Lung (tissue), 11 donors: ENCODE measurements at regions not wholly inside any gene's neighbourhood (a gene's known extent, or its start where the extent isn't known, plus 50 kb on each side); places are given as distances from the start of the nearest gene placed in this dataset.
A peak's percentile ranks its signal among the peaks of the same experiment; 100 is the strongest.
"Not testable (repeated sequence)": the region's sequence is repeated elsewhere in the genome, so short reads cannot be mapped to it uniquely, and the experiment has no call there.

Source experiments
- ATAC-seq: fragments of 200-7000 bp; cut with Tn5 transposase; one replicate; pipeline ENCODE4 v1.9.1; 2020; ENCODE audit warnings: moderate number of reproducible peaks; ENCODE audit not compliant: insufficient read depth, low FRiP score
- DNase-seq, 3 donors: peaks; one replicate each; pipeline ENCODE4 v3.0.0-alpha.2; 2013 to 2017
- H3K27ac ChIP-seq, 2 donors: one replicate each; pipeline ENCODE4 v1.5.1; 2013; ENCODE audit warnings: mild to moderate bottlenecking in 2 of 2, moderate library complexity in 2 of 2, control low read depth in 1 of 2, inconsistent platforms in 1 of 2, low read depth in 1 of 2, low read length in 1 of 2
- H3K27me3 ChIP-seq, 3 donors: one replicate each; pipeline ENCODE4 v1.5.1; 2013; ENCODE audit warnings: low read length in 2 of 3; ENCODE audit not compliant: control insufficient read depth in 3 of 3, insufficient read depth in 3 of 3
- H3K36me3 ChIP-seq, 4 donors: one replicate each; pipeline ENCODE4 v1.5.1; 2013; ENCODE audit warnings: low read length in 4 of 4, mild to moderate bottlenecking in 1 of 4, moderate library complexity in 1 of 4; ENCODE audit not compliant: control insufficient read depth in 4 of 4, insufficient read depth in 4 of 4
- H3K4me1 ChIP-seq, 5 donors: one replicate each; pipeline ENCODE4 v1.5.1; 2013; ENCODE audit warnings: low read length in 5 of 5, mild to moderate bottlenecking in 2 of 5, moderate library complexity in 1 of 5; ENCODE audit not compliant: control insufficient read depth in 5 of 5, insufficient read depth in 5 of 5
- H3K4me3 ChIP-seq: one replicate; pipeline ENCODE4 v1.5.1; 2013; ENCODE audit warnings: mild to moderate bottlenecking, control low read depth, moderate library complexity
- H3K9ac ChIP-seq, 2 donors: one replicate each; pipeline ENCODE4 v1.5.1; 2013; ENCODE audit warnings: low read length in 2 of 2, control low read depth in 1 of 2; ENCODE audit not compliant: insufficient read depth in 1 of 2
- H3K9me3 ChIP-seq, 4 donors: one replicate each; pipeline ENCODE4 v1.5.1; 2013; ENCODE audit warnings: low read length in 3 of 4, mild to moderate bottlenecking in 1 of 4, moderate library complexity in 1 of 4; ENCODE audit not compliant: control insufficient read depth in 4 of 4, insufficient read depth in 3 of 4
- CTCF ChIP-seq: IDR thresholded peaks from 2 replicates; pipeline ENCODE4 v1.5.1; 2012; ENCODE audit warnings: mild to moderate bottlenecking; ENCODE audit errors: control extremely low read depth, extremely low read depth
- WGBS, 2 donors: extraction: QIAGEN DNeasy Blood & Tissue Kit; methylation state at CpG; one replicate each; pipeline ENCODE4 v1.1.7; 2013; 5-methylcytosine and 5-hydroxymethylcytosine counted together
- donor health status: control.
- donor health status: control.
- donor health status: Bipolar disorder and iron deficiency.
- donor health status: healthy.
- donor health status: DM: yes; HTN: yes; CAD: no.

- Histone ChIP-seq H3K4me1 (no peaks in the 10 kb centered on the region), H3K36me3 (no peaks in the 10 kb centered on the region), H3K9me3 (no peaks in the 10 kb centered on the region), H3K27ac (no peak overlapping the region), H3K4me3 (no peak overlapping the region), H3K9ac (no peak overlapping the region), H3K27me3 (no peaks in the 10 kb centered on the region)
- no peak for ATAC-seq
- 93 to 94% methylated on average over 2 of the region's 2 CpGs for WGBS, 2 donors
- DNase-seq, result no peak
- no peak for TF ChIP-seq CTCF
Measured at GRCh38 chr2:52608030-52608429, 1159.6 kb upstream of the CHAC2 start.

DNA sequence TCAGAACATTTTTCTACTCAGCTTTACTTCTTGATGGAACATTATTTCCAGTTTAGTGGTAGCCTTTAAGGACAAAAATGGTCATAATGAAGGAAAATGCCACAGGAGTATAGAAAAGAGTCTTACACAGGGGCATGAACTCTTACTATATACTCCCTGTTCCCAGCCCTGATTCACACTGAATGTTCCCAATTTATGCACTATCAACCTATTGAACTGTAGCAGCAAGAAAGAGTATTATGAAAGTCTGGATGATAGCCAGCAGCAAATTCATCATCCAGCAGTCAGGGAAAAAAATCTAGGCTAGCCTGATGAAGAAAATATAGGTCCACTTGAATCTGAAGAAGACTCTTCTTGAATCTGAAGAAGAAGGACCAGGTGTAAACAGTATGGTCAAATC, 1170.3 kb upstream of the CHAC2 start:
- TF ChIP-seq CTCF, result no peak
- no peaks in the 10 kb centered on the region for H3K4me1 ChIP-seq
- no peak overlapping the region for H3K4me3 ChIP-seq
- no peak for ATAC-seq
- H3K9me3 ChIP-seq, result no peaks in the 10 kb centered on the region
- no peaks in the 10 kb centered on the region for H3K27me3 ChIP-seq
- no peak overlapping the region for H3K27ac ChIP-seq
- no peak for DNase-seq
- H3K9ac ChIP-seq, result no peak overlapping the region
- no peaks in the 10 kb centered on the region for H3K36me3 ChIP-seq

GRCh38 chr2:52594026-52594425, 1173.6 kb upstream of the CHAC2 start:
- Histone ChIP-seq H3K27me3 (no peaks in the 10 kb centered on the region), H3K4me3 (no peak overlapping the region), H3K27ac (no peak overlapping the region), H3K4me1 (no peaks in the 10 kb centered on the region), H3K9ac (no peak overlapping the region), H3K36me3 (no peaks in the 10 kb centered on the region), H3K9me3 (peaks cover 0 to 3% (median 0%) of the 10 kb centered on the region in 4 donors)
- 31 to 44% methylated on average over 2 of the region's 2 CpGs for WGBS, 2 donors
- TF ChIP-seq CTCF, result no peak
- DNase-seq, result peak in 2 of 3 donors; percentile 3 to 8
- ATAC-seq, result no peak

DNA sequence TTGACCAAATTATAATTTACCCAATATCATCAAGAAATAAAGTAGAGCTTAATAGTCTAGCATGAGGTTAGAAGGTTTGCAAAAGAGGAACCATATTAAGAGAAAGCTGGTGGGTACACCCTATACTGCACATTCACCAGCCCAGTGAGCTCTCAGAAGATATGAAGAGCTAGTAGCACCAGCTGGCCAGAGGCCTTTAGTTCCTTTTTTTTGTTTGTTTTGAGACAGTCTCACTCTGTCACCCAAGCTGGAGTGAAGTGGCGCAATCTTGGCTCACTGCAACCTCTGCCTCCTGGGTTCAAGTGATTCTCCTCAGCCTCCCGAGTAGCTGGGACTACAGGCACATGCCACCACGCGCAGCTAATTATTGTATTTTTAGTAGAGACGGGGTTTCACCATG, 1183.5 kb upstream of the CHAC2 start:
- not testable (repeated sequence) for H3K27ac ChIP-seq, H3K4me3 ChIP-seq, H3K27me3 ChIP-seq, H3K9me3 ChIP-seq, H3K4me1 ChIP-seq, H3K36me3 ChIP-seq, ATAC-seq, DNase-seq, H3K9ac ChIP-seq
- 87 to 94% methylated on average over 5 of the region's 5 CpGs for WGBS, 2 donors
